ENCODE measurements at regions not wholly inside any gene's neighbourhood (a gene's known extent, or its start where the extent isn't known, plus 50 kb on each side); places are given as distances from the start of the nearest gene placed in this dataset.

GRCh38 chr6:103273048-103273447 lies 1586.7 kb downstream of the HACE1 start:
- Mint-ChIP-seq H3K4me1 (ENCODE audit: low read depth) (no peaks in the 10 kb centered on the region), H3K27ac (no peak overlapping the region), H3K4me3 (no peak overlapping the region), H3K27me3 (ENCODE audit: low read depth) (no peaks in the 10 kb centered on the region), H3K9me3 (no peaks in the 10 kb centered on the region), H3K36me3 (ENCODE audit: low read depth) (no peaks in the 10 kb centered on the region)

- no peaks in the 10 kb centered on the region for H3K27me3 Mint-ChIP-seq (ENCODE audit: low read depth)
- no peak overlapping the region for H3K27ac Mint-ChIP-seq
- H3K4me1 Mint-ChIP-seq (ENCODE audit: low read depth), result no peaks in the 10 kb centered on the region
- no peak overlapping the region for H3K4me3 Mint-ChIP-seq
- no peaks in the 10 kb centered on the region for H3K36me3 Mint-ChIP-seq (ENCODE audit: low read depth)
- H3K9me3 Mint-ChIP-seq, result no peaks in the 10 kb centered on the region
Measured at GRCh38 chr6:103269581-103269980, 1590.1 kb downstream of the HACE1 start.

DNA sequence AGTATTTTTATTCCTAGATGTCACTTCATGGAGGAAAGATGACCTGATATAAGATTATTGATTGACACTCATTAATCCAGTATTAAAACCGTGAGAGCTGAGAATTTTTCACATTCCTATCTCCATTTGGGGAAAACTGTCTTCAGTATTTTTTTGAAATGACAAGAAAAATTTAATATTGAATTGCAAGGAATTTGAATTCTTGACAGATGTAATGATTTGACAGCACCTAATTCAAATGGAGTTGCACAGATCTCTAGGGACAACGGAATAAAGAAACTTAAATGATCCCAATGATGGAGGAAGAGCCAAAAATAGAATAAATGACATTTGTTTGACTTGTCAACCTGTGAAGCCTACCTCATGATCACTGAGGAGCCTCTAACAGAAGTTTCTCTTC lies 1591.4 kb downstream of the HACE1 start:
- H3K9me3 Mint-ChIP-seq, result peaks cover 4% of the 10 kb centered on the region
- H3K36me3 Mint-ChIP-seq (ENCODE audit: low read depth), result no peaks in the 10 kb centered on the region
- H3K27me3 Mint-ChIP-seq (ENCODE audit: low read depth), result no peaks in the 10 kb centered on the region
- H3K4me1 Mint-ChIP-seq (ENCODE audit: low read depth), result no peaks in the 10 kb centered on the region
- no peak overlapping the region for H3K4me3 Mint-ChIP-seq
- no peak overlapping the region for H3K27ac Mint-ChIP-seq

GRCh38 chr6:103264020-103264419 lies 1595.7 kb downstream of the HACE1 start:
- H3K4me3 Mint-ChIP-seq, result no peak overlapping the region
- no peak overlapping the region for H3K27ac Mint-ChIP-seq
- no peaks in the 10 kb centered on the region for H3K4me1 Mint-ChIP-seq (ENCODE audit: low read depth)
- no peaks in the 10 kb centered on the region for H3K36me3 Mint-ChIP-seq (ENCODE audit: low read depth)
- H3K9me3 Mint-ChIP-seq, result peaks cover 9% of the 10 kb centered on the region
- H3K27me3 Mint-ChIP-seq (ENCODE audit: low read depth), result no peaks in the 10 kb centered on the region

DNA sequence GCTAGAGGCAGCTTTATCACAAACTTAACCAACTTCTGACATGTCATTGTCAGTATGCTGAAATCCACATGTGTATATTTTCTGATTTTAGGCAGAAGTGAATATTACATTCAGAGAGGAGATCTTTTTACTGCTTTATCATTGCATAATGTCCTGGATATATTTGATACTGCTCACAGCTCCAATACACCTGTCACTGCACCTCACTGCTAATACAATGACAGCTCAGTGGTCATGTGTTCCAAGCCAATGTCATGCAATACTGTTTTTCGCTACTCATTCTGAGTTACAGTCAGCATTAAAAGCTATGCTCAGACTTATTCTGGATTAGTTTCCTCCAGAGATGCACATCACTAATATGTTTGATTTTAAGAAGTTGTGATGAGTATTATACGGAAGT lies 1604.6 kb downstream of the HACE1 start:
- no peak overlapping the region for H3K27ac Mint-ChIP-seq
- H3K27me3 Mint-ChIP-seq (ENCODE audit: low read depth), result no peaks in the 10 kb centered on the region
- no peaks in the 10 kb centered on the region for H3K4me1 Mint-ChIP-seq (ENCODE audit: low read depth)
- no peak overlapping the region for H3K4me3 Mint-ChIP-seq
- H3K9me3 Mint-ChIP-seq, result peaks cover 3% of the 10 kb centered on the region
- H3K36me3 Mint-ChIP-seq (ENCODE audit: low read depth), result no peaks in the 10 kb centered on the region

DNA sequence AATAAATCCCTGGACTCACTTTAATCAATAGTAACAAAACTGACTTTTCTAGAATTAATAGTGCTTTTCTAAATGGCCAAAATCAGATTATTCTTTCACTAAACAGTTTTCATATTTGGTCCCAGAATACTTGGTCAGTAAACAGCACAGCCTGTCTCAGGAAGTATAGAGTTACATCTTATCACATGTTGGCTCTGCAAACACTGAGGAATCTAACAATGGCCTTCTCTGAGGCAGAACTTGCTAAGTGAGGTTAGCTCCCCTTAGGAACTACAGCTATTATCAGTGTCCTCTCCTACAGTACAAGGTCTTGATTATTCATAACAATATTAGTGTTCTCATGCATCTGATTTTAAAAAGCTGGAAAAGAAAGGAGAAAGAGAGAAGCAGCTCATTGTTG lies 1622.8 kb downstream of the HACE1 start:
- Mint-ChIP-seq H3K4me1 (ENCODE audit: low read depth) (no peaks in the 10 kb centered on the region), H3K36me3 (ENCODE audit: low read depth) (no peaks in the 10 kb centered on the region), H3K27ac (no peak overlapping the region), H3K27me3 (ENCODE audit: low read depth) (no peaks in the 10 kb centered on the region), H3K4me3 (no peak overlapping the region), H3K9me3 (no peaks in the 10 kb centered on the region)

DNA sequence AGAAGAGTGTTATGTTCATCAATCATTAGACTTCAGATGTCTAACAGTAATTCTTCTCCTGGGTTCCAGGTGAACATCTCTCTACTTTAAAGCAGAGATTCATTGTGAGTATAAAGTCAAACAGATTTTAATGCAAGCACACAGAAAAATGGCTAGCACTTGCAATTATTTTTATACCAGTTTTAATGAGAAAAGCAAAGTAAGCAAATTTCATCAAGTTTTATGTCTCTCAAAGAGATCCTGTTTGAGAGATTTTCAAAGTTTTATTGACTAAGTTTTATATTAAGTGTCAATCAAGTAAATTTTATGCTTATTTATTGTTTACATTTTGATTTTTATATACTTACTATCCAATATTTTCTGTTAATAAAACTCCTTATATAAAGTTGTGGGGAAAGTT lies 1628.5 kb downstream of the HACE1 start:
- Mint-ChIP-seq H3K4me3 (no peak overlapping the region), H3K4me1 (ENCODE audit: low read depth) (no peaks in the 10 kb centered on the region), H3K9me3 (peaks cover 3% of the 10 kb centered on the region), H3K27ac (no peak overlapping the region), H3K36me3 (ENCODE audit: low read depth) (no peaks in the 10 kb centered on the region), H3K27me3 (ENCODE audit: low read depth) (no peaks in the 10 kb centered on the region)

GRCh38 chr6:103215847-103216246 lies 1643.9 kb downstream of the HACE1 start:
- H3K9me3 Mint-ChIP-seq, result peaks cover 5% of the 10 kb centered on the region
- H3K4me1 Mint-ChIP-seq (ENCODE audit: low read depth), result no peaks in the 10 kb centered on the region
- H3K4me3 Mint-ChIP-seq, result no peak overlapping the region
- H3K27me3 Mint-ChIP-seq (ENCODE audit: low read depth), result no peaks in the 10 kb centered on the region
- no peaks in the 10 kb centered on the region for H3K36me3 Mint-ChIP-seq (ENCODE audit: low read depth)
- H3K27ac Mint-ChIP-seq, result no peak overlapping the region

- no peaks in the 10 kb centered on the region for H3K36me3 Mint-ChIP-seq (ENCODE audit: low read depth)
- no peaks in the 10 kb centered on the region for H3K9me3 Mint-ChIP-seq
- H3K27me3 Mint-ChIP-seq (ENCODE audit: low read depth), result no peaks in the 10 kb centered on the region
- H3K27ac Mint-ChIP-seq, result no peak overlapping the region
- no peak overlapping the region for H3K4me3 Mint-ChIP-seq
- H3K4me1 Mint-ChIP-seq (ENCODE audit: low read depth), result no peaks in the 10 kb centered on the region
Measured at GRCh38 chr6:103210686-103211085, 1649.0 kb downstream of the HACE1 start.

- no peaks in the 10 kb centered on the region for H3K4me1 Mint-ChIP-seq (ENCODE audit: low read depth)
- H3K27me3 Mint-ChIP-seq (ENCODE audit: low read depth), result no peaks in the 10 kb centered on the region
Measured at GRCh38 chr6:103198386-103198785, 1661.3 kb downstream of the HACE1 start.

DNA sequence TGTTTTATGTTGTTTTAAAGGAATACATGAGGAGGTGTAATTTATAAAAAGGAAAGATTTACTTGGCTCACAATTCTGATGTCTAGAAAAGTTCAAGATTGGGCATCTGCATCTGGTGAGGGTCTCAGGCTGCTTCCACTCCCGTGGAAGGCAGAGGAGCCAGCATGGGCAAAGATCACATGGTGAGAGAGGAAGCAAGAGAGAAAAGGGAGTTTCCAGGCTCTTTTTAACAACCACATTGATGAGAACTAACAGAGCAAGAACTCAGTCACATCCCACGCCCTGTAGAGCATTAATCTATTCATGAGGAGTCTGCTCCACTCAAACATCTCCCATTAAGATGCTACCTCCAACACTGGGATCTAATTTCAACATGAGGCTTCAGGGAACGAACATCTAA lies 1666.3 kb downstream of the HACE1 start:
- no peaks in the 10 kb centered on the region for H3K27me3 Mint-ChIP-seq (ENCODE audit: low read depth)
- no peaks in the 10 kb centered on the region for H3K4me1 Mint-ChIP-seq (ENCODE audit: low read depth)
- no peaks in the 10 kb centered on the region for H3K36me3 Mint-ChIP-seq (ENCODE audit: low read depth)
- H3K27ac Mint-ChIP-seq, result no peak overlapping the region
- H3K4me3 Mint-ChIP-seq, result no peak overlapping the region
- no peaks in the 10 kb centered on the region for H3K9me3 Mint-ChIP-seq

More at GRCh38 chr6:103198386-103198785, 1661.3 kb downstream of the HACE1 start:
- peaks cover 6% of the 10 kb centered on the region for H3K9me3 Mint-ChIP-seq
- no peak overlapping the region for H3K27ac Mint-ChIP-seq
- no peaks in the 10 kb centered on the region for H3K36me3 Mint-ChIP-seq (ENCODE audit: low read depth)
- H3K4me3 Mint-ChIP-seq, result no peak overlapping the region

DNA sequence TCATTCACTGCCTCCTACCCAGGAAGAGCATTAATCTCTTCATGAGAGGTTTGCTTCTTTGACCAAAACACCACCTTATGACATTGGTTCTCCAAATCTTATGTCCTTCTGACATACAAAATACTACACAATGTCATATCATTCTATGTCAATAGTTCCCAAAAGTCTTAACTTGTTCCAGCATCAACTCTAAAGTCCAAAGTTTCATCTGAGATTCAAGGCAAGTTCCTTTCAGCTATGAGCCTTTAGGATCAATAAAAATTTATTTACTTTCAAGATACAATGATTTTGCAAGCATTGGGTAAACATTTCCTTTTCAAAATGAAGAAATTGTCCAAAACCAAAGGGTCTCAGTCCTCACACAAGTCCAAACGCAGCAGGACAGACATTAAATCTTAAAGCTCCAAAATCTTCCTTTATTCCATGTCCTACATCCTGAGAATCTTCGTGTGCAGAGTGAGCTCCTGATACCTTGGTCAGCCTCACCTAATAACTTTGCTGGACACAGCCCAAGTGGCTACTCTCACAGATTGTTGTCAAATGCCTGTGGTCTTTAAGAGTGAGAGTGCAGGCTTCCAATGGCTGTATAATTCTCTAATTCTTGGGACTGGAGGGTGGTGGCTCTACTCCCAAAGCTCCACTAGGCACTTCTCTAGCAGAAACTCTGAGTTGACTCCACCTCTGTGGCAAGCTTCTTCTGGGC lies 1668.2 kb downstream of the HACE1 start:
- Mint-ChIP-seq H3K36me3 (ENCODE audit: low read depth) (no peaks in the 10 kb centered on the region), H3K4me3 (no peak overlapping the region), H3K27ac (no peak overlapping the region), H3K27me3 (ENCODE audit: low read depth) (no peaks in the 10 kb centered on the region), H3K9me3 (no peaks in the 10 kb centered on the region), H3K4me1 (ENCODE audit: low read depth) (no peaks in the 10 kb centered on the region)

DNA sequence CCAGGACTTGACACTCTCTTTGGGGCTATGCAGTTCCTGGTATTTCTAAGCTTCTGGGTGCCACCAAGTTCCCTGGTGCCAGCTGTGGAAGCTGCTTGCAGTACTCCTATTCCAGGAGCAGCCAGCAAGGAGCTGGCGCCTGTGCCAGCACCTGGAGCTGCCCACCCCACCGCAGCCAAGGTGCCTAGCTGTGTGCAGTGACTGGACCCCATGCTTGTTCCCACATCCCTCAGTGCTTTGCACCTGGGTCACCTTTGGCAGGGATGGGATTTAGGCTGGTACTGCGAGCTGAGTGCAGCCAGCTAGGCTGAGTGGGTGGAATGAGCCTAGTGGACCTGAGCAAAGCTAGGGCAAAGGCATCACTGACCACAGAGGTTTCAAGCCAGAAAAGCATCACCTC lies 1674.9 kb downstream of the HACE1 start:
- H3K27me3 Mint-ChIP-seq (ENCODE audit: low read depth), result no peaks in the 10 kb centered on the region
- no peaks in the 10 kb centered on the region for H3K36me3 Mint-ChIP-seq (ENCODE audit: low read depth)
- H3K4me3 Mint-ChIP-seq, result no peak overlapping the region
- no peaks in the 10 kb centered on the region for H3K9me3 Mint-ChIP-seq
- H3K27ac Mint-ChIP-seq, result no peak overlapping the region
- H3K4me1 Mint-ChIP-seq (ENCODE audit: low read depth), result no peaks in the 10 kb centered on the region

GRCh38 chr6:103183831-103184411 lies 1675.8 kb downstream of the HACE1 start:
- Mint-ChIP-seq H3K9me3 (no peaks in the 10 kb centered on the region), H3K27ac (no peak overlapping the region), H3K4me1 (ENCODE audit: low read depth) (no peaks in the 10 kb centered on the region), H3K36me3 (ENCODE audit: low read depth) (no peaks in the 10 kb centered on the region), H3K4me3 (no peak overlapping the region), H3K27me3 (ENCODE audit: low read depth) (no peaks in the 10 kb centered on the region)

GRCh38 chr6:103178193-103178592 lies 1681.5 kb downstream of the HACE1 start:
- Mint-ChIP-seq H3K9me3 (no peaks in the 10 kb centered on the region), H3K36me3 (ENCODE audit: low read depth) (no peaks in the 10 kb centered on the region), H3K4me3 (no peak overlapping the region), H3K27me3 (ENCODE audit: low read depth) (no peaks in the 10 kb centered on the region), H3K27ac (no peak overlapping the region), H3K4me1 (ENCODE audit: low read depth) (no peaks in the 10 kb centered on the region)

Data from T-helper 1 cell treated with Interleukin-12 subunit alpha and Interleukin-12 subunit beta and Interleukin-4 antibody, amounts not matched to agents 30 μg/mL and 1 μg/mL, for 36 hours (primary cell).